Skeletal muscle cell (primary cell): ENCODE measurements at regions not wholly inside any gene's neighbourhood (a gene's known extent, or its start where the extent isn't known, plus 50 kb on each side); places are given as distances from the start of the nearest gene placed in this dataset.

Source experiments
- DNase-seq: peaks from one replicate; pipeline ENCODE4 v3.0.0-alpha.2; 2010; ENCODE audit warnings: low read depth
- H3K4me3 ChIP-seq: 2 replicates; pipeline ENCODE4 v1.5.1; 2011; ENCODE audit warnings: low read depth, mild to moderate bottlenecking, control low read depth, low read length, moderate library complexity

GRCh38 chr9:26744191-26744965 is 148.2 kb downstream of the CAAP1 start:
- no peak for DNase-seq
- no peak overlapping the region for H3K4me3 ChIP-seq

- DNase-seq: no peak
- H3K4me3 ChIP-seq: no peak overlapping the region
Measured at GRCh38 chr9:26742828-26743476, 149.7 kb downstream of the CAAP1 start.

- no peak for DNase-seq
- H3K4me3 ChIP-seq: no peak overlapping the region
Measured at GRCh38 chr9:26735160-26735559, 157.4 kb downstream of the CAAP1 start.

- DNase-seq: no peak
- no peak overlapping the region for H3K4me3 ChIP-seq
Measured at GRCh38 chr9:26729187-26729586, 163.4 kb downstream of the CAAP1 start.

GRCh38 chr9:26727471-26727870 is 165.1 kb downstream of the CAAP1 start:
- no peak for DNase-seq
- H3K4me3 ChIP-seq: no peak overlapping the region

GRCh38 chr9:26725573-26725972 is 167.0 kb downstream of the CAAP1 start:
- DNase-seq: peak; percentile 0
- no peak overlapping the region for H3K4me3 ChIP-seq

- no peak overlapping the region for H3K4me3 ChIP-seq
- DNase-seq: no peak
Measured at GRCh38 chr9:26723486-26723885, 169.1 kb downstream of the CAAP1 start.

GRCh38 chr9:26722755-26723154 is 169.8 kb downstream of the CAAP1 start:
- DNase-seq: no peak
- no peak overlapping the region for H3K4me3 ChIP-seq

GRCh38 chr9:26710008-26710407 is 182.6 kb downstream of the CAAP1 start:
- DNase-seq: no peak
- H3K4me3 ChIP-seq: no peak overlapping the region

- DNase-seq: no peak
- no peak overlapping the region for H3K4me3 ChIP-seq
Measured at GRCh38 chr9:26706223-26706622, 186.4 kb downstream of the CAAP1 start.

GRCh38 chr9:26695298-26695622 is 197.3 kb downstream of the CAAP1 start:
- no peak overlapping the region for H3K4me3 ChIP-seq
- DNase-seq: no peak

GRCh38 chr9:26694381-26695297 is 198.0 kb downstream of the CAAP1 start:
- no peak for DNase-seq

GRCh38 chr9:26689041-26689440 is 203.6 kb downstream of the CAAP1 start:
- no peak for DNase-seq
- no peak overlapping the region for H3K4me3 ChIP-seq

More at GRCh38 chr9:26694381-26695297, 198.0 kb downstream of the CAAP1 start:
- H3K4me3 ChIP-seq: no peak overlapping the region

- H3K4me3 ChIP-seq: no peak overlapping the region
- no peak for DNase-seq
Measured at GRCh38 chr9:26687421-26687820, 205.2 kb downstream of the CAAP1 start.

- DNase-seq: no peak
- H3K4me3 ChIP-seq: no peak overlapping the region
Measured at GRCh38 chr9:26685818-26686217, 206.8 kb downstream of the CAAP1 start.

- DNase-seq: no peak
- H3K4me3 ChIP-seq: no peak overlapping the region
Measured at GRCh38 chr9:26684029-26684428, 208.6 kb downstream of the CAAP1 start.

- H3K4me3 ChIP-seq: no peak overlapping the region
- DNase-seq: no peak
Measured at GRCh38 chr9:26682796-26683496, 209.7 kb downstream of the CAAP1 start.

- H3K4me3 ChIP-seq: no peak overlapping the region
- no peak for DNase-seq
Measured at GRCh38 chr9:26682041-26682440, 210.6 kb downstream of the CAAP1 start.

- H3K4me3 ChIP-seq: no peak overlapping the region
- DNase-seq: no peak
Measured at GRCh38 chr9:26677965-26678706, 214.5 kb downstream of the CAAP1 start.
